ENCODE measurements at regions not wholly inside any gene's neighbourhood (a gene's known extent, or its start where the extent isn't known, plus 50 kb on each side); places are given as distances from the start of the nearest gene placed in this dataset.

DNA sequence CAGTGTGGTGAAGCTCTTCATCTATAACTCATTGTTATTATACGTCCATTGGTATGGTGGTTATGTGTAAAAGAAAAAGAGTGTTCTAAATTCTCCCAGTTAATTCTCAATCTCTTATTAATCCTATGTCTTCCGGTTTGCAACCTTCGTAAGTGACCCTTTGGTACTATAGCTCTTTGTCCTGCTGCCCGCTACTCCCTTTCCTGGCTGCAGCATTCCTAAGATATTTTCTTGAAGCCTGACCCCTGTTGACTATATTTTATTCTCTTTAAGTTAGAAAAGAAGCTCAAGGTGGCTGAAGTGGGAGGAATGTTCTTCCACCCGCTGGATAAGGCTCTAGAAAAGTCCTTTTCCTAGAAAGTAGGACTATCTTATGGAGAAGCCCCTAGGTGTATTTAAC, 684.8 kb downstream of the SOCS6 start:
- TF ChIP-seq CTCF (IDR thresholded peaks at IDR 0.05) (no peak), POLR2A (IDR thresholded peaks at IDR 0.05) (no peak)

Measured in right lobe of liver (tissue), 4 donors.